PFSK-1 (cell line): ENCODE measurements at regions not wholly inside any gene's neighbourhood (a gene's known extent, or its start where the extent isn't known, plus 50 kb on each side); places are given as distances from the start of the nearest gene placed in this dataset.

Experiments
- POLR2AphosphoS5 ChIP-seq: IDR thresholded peaks from 2 replicates; pipeline ENCODE4 v1.6.1; 2012; ENCODE audit warnings: low read depth, mild to moderate bottlenecking, control low read depth, low read length, moderate library complexity
- REST ChIP-seq, 2 experiments: IDR thresholded peaks; 2 replicates each; pipeline versions ENCODE4 v1.6.1 to v1.8.0; 2011 to 2012; ENCODE audit warnings: low read depth in 2 of 2, low read length in 2 of 2, control low read depth in 1 of 2, inconsistent platforms in 1 of 2, mild to moderate bottlenecking in 1 of 2, moderate library complexity in 1 of 2; ENCODE audit not compliant: insufficient read depth in 1 of 2

- no peak for TF ChIP-seq POLR2AphosphoS5
- TF ChIP-seq REST (IDR thresholded peaks at IDR 0.05; ENCODE audit: insufficient read depth in 1 of 2, low read depth in 2 of 2, low read length in 2 of 2) = no peak
Measured at GRCh38 chr6:98212468-98212867, 621.9 kb upstream of the POU3F2 start.
